ENCODE measurements at regions not wholly inside any gene's neighbourhood (a gene's known extent, or its start where the extent isn't known, plus 50 kb on each side); places are given as distances from the start of the nearest gene placed in this dataset.

DNA sequence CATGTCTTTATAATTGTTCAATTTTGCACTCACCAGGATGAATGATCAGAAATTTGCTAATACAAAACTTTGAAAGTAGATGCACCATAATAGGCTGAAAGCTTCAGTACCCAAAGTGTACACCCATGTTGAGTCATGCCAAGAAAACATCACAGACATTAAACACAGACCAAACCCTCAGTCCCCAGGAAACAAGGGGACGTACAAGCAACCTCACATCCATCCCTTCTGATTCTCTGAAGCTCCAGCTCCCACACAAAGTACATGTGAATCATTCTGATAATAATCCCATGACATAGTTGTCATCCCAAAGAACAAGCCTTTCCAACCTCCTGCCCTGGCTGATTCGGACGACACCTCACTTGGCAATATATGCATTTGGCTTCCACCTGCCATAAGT lies 183.8 kb downstream of the SNX19 start:
- no peak for DNase-seq (ENCODE audit: low read depth)
- no peak for TF ChIP-seq CTCF (IDR thresholded peaks at IDR 0.05; ENCODE audit: low read depth, low read length, missing control alignments)
- no peak overlapping the region for H3K4me3 ChIP-seq (ENCODE audit: low read depth, low read length)

GRCh38 chr11:130737041-130737830 lies 179.0 kb downstream of the SNX19 start:
- no peak for TF ChIP-seq CTCF (IDR thresholded peaks at IDR 0.05; ENCODE audit: low read depth, low read length, missing control alignments)
- no peak overlapping the region for H3K4me3 ChIP-seq (ENCODE audit: low read depth, low read length)
- DNase-seq (ENCODE audit: low read depth), result no peak

- no peak for TF ChIP-seq CTCF (IDR thresholded peaks at IDR 0.05; ENCODE audit: low read depth, low read length, missing control alignments)
- no peak overlapping the region for H3K4me3 ChIP-seq (ENCODE audit: low read depth, low read length)
- no peak for DNase-seq (ENCODE audit: low read depth)
Observed at GRCh38 chr11:130737866-130738431, 178.3 kb downstream of the SNX19 start.

DNA sequence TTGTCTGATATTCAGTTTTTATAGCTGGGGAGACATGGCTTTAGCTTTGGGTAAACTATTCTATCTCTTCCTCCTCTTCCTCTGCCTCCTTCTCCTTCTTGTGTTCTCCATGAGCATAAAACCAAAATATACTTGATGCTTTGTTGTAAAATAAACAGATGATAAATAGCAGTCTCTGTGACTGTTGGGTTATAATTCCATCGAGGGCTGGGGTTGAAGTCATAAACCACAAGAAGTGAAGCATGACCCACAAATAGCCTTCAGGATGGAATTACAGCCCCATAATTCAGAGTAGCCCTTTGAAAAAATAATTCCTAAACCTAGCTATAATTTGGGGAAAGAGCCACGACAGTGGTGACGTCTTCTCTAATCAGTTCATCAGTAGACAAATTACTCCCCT lies 177.7 kb downstream of the SNX19 start:
- DNase-seq (ENCODE audit: low read depth), result no peak
- TF ChIP-seq CTCF (IDR thresholded peaks at IDR 0.05; ENCODE audit: low read depth, low read length, missing control alignments), result no peak
- H3K4me3 ChIP-seq (ENCODE audit: low read depth, low read length), result no peak overlapping the region

GRCh38 chr11:130740819-130741218 lies 175.5 kb downstream of the SNX19 start:
- DNase-seq (ENCODE audit: low read depth), result no peak
- H3K4me3 ChIP-seq (ENCODE audit: low read depth, low read length), result no peak overlapping the region
- TF ChIP-seq CTCF (IDR thresholded peaks at IDR 0.05; ENCODE audit: low read depth, low read length, missing control alignments), result no peak

DNA sequence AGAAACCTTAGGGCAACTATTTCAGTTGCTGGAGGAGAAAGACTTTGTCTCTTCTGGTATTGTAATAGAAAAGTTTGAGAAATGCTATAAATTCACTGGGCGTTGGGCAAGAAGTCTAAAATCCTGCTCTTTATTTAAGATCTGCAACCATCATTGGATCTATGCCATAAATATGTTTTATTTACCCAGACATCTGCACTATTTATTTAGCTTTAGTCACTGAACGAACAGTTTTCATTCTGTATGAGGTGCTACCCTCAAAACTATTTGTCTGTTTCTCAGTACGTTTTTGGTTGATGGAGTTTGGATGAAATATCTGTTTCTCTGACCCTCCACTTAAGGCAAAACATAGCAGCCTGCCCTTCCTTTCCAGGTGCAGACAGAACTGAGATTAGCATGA lies 171.5 kb downstream of the SNX19 start:
- no peak for DNase-seq (ENCODE audit: low read depth)
- no peak overlapping the region for H3K4me3 ChIP-seq (ENCODE audit: low read depth, low read length)
- no peak for TF ChIP-seq CTCF (IDR thresholded peaks at IDR 0.05; ENCODE audit: low read depth, low read length, missing control alignments)

DNA sequence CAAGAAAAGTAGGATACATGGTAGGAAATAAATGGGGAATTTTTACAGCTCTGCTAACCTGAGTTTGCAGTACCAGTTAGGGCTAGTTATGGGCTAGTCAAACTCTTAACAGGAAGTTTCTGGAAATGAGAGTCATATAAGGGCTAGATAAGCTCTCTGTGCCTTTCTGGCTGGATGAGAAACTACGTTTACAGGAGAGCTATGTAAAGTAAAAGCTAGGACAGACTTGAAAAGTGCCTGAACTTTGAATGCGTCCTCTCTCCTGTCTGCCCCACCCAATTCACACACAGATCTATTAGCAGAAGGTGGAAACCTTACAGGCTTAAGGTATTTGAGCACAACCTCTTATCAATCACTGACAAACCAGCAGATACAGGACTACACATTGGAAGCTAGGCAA lies 167.1 kb downstream of the SNX19 start:
- H3K4me3 ChIP-seq (ENCODE audit: low read depth, low read length), result no peak overlapping the region
- no peak for TF ChIP-seq CTCF (IDR thresholded peaks at IDR 0.05; ENCODE audit: low read depth, low read length, missing control alignments)
- no peak for DNase-seq (ENCODE audit: low read depth)

Data from GM12864 (cell line).